A549 (cell line): ENCODE measurements at regions not wholly inside any gene's neighbourhood (a gene's known extent, or its start where the extent isn't known, plus 50 kb on each side); places are given as distances from the start of the nearest gene placed in this dataset.

Experiments used
- POLR2A ChIP-seq: IDR thresholded peaks from 2 replicates; pipeline ENCODE4 v1.6.1; 2012; ENCODE audit warnings: mild to moderate bottlenecking, low read length
- SREBF2 ChIP-seq: fragments of 450-650 bp; IDR thresholded peaks from 2 replicates; pipeline ENCODE4 v1.6.1; 2014; ENCODE audit warnings: mild to moderate bottlenecking, moderate library complexity
- TFCP2L1 ChIP-seq: fragments of 250-450 bp; sonication (Bioruptor Pico); IDR thresholded peaks from 2 replicates; pipeline ENCODE4 v1.5.0; 2021; ENCODE audit warnings: mild to moderate bottlenecking
- TF ChIP-seq, protein P1 (sequence below): fragments of >200 bp; sonication (Bioruptor Twin); formaldehyde crosslinking; IDR thresholded peaks from 3 replicates; pipeline ENCODE4 v1.5.1; 2016

DNA sequence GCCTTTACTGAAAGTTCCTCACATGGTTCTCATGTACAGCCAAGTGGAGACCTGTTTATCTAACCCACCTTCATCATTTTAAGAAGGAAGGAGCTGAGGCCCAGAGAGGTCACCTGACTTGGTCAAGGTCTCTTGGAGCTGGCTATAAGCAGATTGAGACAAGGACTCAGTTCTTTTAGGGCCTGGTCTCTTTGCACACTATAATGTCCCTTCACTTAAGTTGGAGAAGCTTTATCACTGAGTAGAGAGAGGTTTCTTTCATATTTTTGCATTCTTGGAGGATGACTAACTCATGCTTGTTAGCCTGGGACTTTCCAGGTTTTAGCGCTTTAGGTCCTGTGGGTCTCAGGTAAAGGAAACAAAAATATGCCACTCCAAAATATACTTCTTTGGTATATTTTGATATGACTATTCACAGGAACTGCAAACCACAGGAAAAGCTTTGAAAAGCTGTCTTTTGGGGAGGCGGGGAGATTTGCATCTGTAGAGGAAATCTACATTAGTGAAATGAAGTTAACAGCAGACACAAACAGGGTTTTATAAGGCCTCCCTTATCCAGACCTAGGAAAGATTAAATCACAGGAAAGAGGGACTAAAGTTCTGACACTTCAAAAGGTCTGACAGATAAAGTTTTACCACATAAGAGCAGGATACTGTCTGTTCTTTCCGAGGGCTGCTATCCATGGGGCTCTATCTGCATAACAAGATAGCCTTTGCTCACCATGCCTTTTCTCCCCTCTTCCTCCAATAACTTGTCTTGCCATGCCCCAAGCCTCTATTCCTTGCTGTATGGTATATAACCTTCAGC lies 95.8 kb upstream of the ANKRD55 start:
- TF ChIP-seq SREBF2 (no peak), TFCP2L1 (no peak), POLR2A (no peak)
- TF ChIP-seq, protein P1, sequence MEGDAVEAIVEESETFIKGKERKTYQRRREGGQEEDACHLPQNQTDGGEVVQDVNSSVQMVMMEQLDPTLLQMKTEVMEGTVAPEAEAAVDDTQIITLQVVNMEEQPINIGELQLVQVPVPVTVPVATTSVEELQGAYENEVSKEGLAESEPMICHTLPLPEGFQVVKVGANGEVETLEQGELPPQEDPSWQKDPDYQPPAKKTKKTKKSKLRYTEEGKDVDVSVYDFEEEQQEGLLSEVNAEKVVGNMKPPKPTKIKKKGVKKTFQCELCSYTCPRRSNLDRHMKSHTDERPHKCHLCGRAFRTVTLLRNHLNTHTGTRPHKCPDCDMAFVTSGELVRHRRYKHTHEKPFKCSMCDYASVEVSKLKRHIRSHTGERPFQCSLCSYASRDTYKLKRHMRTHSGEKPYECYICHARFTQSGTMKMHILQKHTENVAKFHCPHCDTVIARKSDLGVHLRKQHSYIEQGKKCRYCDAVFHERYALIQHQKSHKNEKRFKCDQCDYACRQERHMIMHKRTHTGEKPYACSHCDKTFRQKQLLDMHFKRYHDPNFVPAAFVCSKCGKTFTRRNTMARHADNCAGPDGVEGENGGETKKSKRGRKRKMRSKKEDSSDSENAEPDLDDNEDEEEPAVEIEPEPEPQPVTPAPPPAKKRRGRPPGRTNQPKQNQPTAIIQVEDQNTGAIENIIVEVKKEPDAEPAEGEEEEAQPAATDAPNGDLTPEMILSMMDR = no peak
